ENCODE measurements at regions not wholly inside any gene's neighbourhood (a gene's known extent, or its start where the extent isn't known, plus 50 kb on each side); places are given as distances from the start of the nearest gene placed in this dataset.

DNA sequence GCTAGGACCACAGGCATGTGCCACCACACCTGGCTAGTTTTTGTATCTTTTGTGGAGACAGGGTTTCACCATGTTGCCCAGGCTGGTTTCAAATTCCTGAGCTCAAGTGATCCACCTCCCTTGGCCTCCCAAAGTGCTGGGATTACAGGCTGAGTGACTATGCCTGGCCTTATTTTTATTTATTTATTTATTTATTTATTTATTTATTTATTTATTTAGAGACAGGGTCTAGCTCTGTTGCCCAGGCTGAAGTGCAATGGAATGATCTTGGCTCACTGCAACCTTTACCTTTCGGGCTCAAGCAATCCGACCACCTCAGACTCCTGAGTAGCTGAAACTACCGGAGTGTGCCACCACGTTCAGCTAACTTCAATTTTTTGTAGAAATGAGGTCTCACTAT, 117.0 kb upstream of the MAX start:
- TF ChIP-seq EZH2 (IDR thresholded peaks at IDR 0.05) (no peak), POLR2AphosphoS5 (IDR thresholded peaks at IDR 0.05; ENCODE audit: borderline replicate concordance, low read depth, low read length) (no peak), FOXP2 (optimal IDR thresholded peaks at IDR 0.05; ENCODE audit: control extremely low read depth, extremely low read length, insufficient read depth) (no peak)
